ENCODE measurements at regions not wholly inside any gene's neighbourhood (a gene's known extent, or its start where the extent isn't known, plus 50 kb on each side); places are given as distances from the start of the nearest gene placed in this dataset.

GRCh38 chr12:38527631-38528030 is 211.1 kb downstream of the ALG10B start:
- TF ChIP-seq CTCF (conservative IDR thresholded peaks at IDR 0.05; ENCODE audit: low read depth in 2 of 2) (no peak), EZH2 (IDR thresholded peaks at IDR 0.05; ENCODE audit: low read depth, unreplicated experiment) (no peak), CREB1 (CRISPR knock-in tag; IDR thresholded peaks at IDR 0.05; ENCODE audit: low read depth) (no peak), EZH2phosphoT487 (IDR thresholded peaks at IDR 0.05; ENCODE audit: unreplicated experiment) (no peak), REST (IDR thresholded peaks at IDR 0.05; ENCODE audit: unreplicated experiment) (no peak), POLR2AphosphoS5 (IDR thresholded peaks at IDR 0.05; ENCODE audit: low read depth) (no peak), JUNB (IDR thresholded peaks at IDR 0.05; ENCODE audit: unreplicated experiment) (no peak)

Data from GM23338 (cell line).